PFSK-1 (cell line): ENCODE measurements at regions not wholly inside any gene's neighbourhood (a gene's known extent, or its start where the extent isn't known, plus 50 kb on each side); places are given as distances from the start of the nearest gene placed in this dataset.

Experiments
- FOXP2 ChIP-seq: optimal IDR thresholded peaks from 2 replicates; pipeline ENCODE3; 2011; ENCODE audit warnings: borderline replicate concordance, control low read depth, inconsistent platforms; ENCODE audit not compliant: insufficient read depth; ENCODE audit errors: extremely low read length, extremely low read depth
- POLR2AphosphoS5 ChIP-seq: IDR thresholded peaks from 2 replicates; pipeline ENCODE4 v1.6.1; 2012; ENCODE audit warnings: low read depth, mild to moderate bottlenecking, control low read depth, low read length, moderate library complexity
- SIN3A ChIP-seq: IDR thresholded peaks from 2 replicates; pipeline ENCODE4 v1.6.1; 2012; ENCODE audit warnings: mild to moderate bottlenecking, low read length, moderate library complexity, borderline replicate concordance; ENCODE audit not compliant: insufficient read depth
- TAF1 ChIP-seq: IDR thresholded peaks from 2 replicates; pipeline ENCODE4 v1.6.1; 2012; ENCODE audit warnings: low read length, control low read depth, borderline replicate concordance; ENCODE audit not compliant: insufficient read depth
- TF ChIP-seq, protein P1 (sequence below), 2 experiments: IDR thresholded peaks; 2 replicates each; pipeline versions ENCODE4 v1.6.1 to v1.8.0; 2011 to 2012; ENCODE audit warnings: low read depth in 2 of 2, low read length in 2 of 2, control low read depth in 1 of 2, inconsistent platforms in 1 of 2, mild to moderate bottlenecking in 1 of 2, moderate library complexity in 1 of 2; ENCODE audit not compliant: insufficient read depth in 1 of 2

DNA sequence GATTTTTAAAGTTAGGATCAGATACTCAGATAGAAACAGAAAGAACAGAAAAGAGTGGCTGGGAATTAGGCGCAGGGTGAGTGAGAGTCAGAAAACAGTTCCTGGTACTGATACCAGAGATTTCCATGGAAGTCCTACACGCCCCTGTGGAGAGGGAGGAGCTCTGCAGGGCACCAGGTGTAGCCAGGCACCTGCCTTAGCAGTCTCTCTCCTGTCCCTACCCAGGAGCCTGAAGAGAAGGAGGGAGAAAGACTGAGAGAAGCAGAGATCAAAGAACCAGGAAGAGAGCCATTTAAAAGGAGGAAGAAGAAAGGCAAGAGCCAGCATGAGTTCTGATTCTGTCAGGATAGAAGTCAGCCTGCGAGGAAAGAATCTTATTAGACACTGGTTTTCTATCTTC is 65.0 kb downstream of the CBLN1 start:
- no peak for TF ChIP-seq TAF1
- no peak for TF ChIP-seq SIN3A
- TF ChIP-seq, protein P1, sequence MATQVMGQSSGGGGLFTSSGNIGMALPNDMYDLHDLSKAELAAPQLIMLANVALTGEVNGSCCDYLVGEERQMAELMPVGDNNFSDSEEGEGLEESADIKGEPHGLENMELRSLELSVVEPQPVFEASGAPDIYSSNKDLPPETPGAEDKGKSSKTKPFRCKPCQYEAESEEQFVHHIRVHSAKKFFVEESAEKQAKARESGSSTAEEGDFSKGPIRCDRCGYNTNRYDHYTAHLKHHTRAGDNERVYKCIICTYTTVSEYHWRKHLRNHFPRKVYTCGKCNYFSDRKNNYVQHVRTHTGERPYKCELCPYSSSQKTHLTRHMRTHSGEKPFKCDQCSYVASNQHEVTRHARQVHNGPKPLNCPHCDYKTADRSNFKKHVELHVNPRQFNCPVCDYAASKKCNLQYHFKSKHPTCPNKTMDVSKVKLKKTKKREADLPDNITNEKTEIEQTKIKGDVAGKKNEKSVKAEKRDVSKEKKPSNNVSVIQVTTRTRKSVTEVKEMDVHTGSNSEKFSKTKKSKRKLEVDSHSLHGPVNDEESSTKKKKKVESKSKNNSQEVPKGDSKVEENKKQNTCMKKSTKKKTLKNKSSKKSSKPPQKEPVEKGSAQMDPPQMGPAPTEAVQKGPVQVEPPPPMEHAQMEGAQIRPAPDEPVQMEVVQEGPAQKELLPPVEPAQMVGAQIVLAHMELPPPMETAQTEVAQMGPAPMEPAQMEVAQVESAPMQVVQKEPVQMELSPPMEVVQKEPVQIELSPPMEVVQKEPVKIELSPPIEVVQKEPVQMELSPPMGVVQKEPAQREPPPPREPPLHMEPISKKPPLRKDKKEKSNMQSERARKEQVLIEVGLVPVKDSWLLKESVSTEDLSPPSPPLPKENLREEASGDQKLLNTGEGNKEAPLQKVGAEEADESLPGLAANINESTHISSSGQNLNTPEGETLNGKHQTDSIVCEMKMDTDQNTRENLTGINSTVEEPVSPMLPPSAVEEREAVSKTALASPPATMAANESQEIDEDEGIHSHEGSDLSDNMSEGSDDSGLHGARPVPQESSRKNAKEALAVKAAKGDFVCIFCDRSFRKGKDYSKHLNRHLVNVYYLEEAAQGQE (IDR thresholded peaks at IDR 0.05; ENCODE audit: insufficient read depth in 1 of 2, low read depth in 2 of 2, low read length in 2 of 2) = no peak

DNA sequence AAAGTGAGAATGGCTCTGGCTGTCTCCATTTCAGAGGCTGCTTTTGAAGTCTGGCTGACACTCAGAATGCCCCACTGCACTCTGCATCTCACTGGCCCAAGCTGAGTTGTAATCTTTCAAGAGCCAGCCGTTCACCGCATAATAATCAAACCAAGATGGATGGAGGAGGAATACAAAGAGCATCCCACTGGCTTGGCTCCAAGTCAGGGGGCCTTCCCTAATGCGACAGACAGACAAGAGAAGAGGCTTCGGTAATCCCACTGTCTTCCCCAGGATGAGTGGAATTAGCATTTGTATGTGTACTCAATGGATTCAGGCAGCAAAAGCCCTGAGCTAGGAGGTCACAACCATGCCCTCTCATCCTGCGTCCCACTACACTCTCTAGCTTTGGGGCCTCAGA is 68.0 kb downstream of the CBLN1 start:
- no peak for TF ChIP-seq TAF1
- no peak for TF ChIP-seq SIN3A
- TF ChIP-seq, protein P1 (IDR thresholded peaks at IDR 0.05; ENCODE audit: insufficient read depth in 1 of 2, low read depth in 2 of 2, low read length in 2 of 2) = no peak
- TF ChIP-seq POLR2AphosphoS5 = no peak
- TF ChIP-seq FOXP2 = no peak

DNA sequence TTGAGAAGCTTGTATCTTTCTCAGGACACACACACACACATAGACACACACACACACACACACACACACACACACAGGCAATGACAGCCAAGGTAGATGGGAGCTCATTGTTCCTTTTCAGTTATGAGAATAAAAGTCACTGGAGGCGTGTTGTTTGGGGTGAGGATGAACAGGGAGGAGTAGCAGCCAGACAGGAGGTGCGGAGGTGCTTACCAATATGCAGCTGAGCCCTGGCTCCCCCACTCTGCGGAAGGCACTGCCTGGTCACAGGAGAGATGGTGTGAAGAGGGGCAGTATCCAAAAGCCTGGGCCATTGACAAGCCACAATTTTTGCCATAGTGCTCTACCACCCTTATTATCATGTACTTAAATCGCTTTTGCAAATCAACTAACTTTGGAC is 77.4 kb downstream of the CBLN1 start:
- TF ChIP-seq SIN3A = no peak
- no peak for TF ChIP-seq FOXP2
- TF ChIP-seq TAF1 = no peak
- TF ChIP-seq, protein P1 (IDR thresholded peaks at IDR 0.05; ENCODE audit: insufficient read depth in 1 of 2, low read depth in 2 of 2, low read length in 2 of 2) = no peak
- TF ChIP-seq POLR2AphosphoS5 = no peak

DNA sequence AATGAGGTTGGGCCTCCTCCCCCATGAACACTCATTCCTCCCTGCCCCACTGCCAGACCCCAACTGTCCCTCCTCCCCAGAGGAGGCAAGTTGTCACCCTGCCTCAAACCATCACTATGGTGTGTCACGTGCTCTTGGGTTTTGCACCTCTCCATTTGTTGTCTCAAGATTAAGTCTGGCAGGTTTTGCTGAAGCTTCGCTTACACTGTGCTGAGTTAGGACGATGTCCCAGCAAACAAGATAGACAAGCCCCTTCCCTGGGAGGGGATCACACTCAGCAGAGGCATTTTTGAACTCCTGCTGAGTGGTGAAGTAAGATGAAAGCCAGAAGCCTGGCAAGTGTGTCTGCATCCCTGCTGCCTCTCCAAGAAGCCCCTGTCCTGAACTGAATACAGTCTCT is 78.3 kb downstream of the CBLN1 start:
- no peak for TF ChIP-seq POLR2AphosphoS5
- no peak for TF ChIP-seq FOXP2
- TF ChIP-seq, protein P1 (IDR thresholded peaks at IDR 0.05; ENCODE audit: insufficient read depth in 1 of 2, low read depth in 2 of 2, low read length in 2 of 2) = no peak
- TF ChIP-seq TAF1 = no peak
- no peak for TF ChIP-seq SIN3A

DNA sequence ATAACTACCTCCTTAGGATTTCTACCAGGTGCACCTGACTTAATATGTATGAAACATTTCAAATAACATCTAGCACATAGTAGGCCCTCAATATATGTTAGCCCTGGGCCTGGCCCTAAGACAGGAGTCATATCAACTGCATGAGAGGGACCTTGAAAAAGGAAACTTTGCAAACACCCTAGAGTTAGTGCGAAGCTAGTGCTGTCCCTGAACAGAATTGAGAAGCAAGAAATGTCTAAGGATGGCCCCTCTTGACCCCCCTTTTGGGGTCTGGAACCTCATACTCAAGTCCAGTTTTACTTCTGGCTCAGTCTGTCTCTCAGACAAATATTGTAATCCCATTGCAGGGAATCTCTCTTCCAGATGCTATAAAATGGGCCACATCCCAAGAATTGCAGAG is 80.5 kb downstream of the CBLN1 start:
- TF ChIP-seq SIN3A (no peak), TAF1 (no peak), FOXP2 (no peak), POLR2AphosphoS5 (no peak)
- TF ChIP-seq, protein P1 (IDR thresholded peaks at IDR 0.05; ENCODE audit: insufficient read depth in 1 of 2, low read depth in 2 of 2, low read length in 2 of 2) = no peak
